ENCODE measurements at regions not wholly inside any gene's neighbourhood (a gene's known extent, or its start where the extent isn't known, plus 50 kb on each side); places are given as distances from the start of the nearest gene placed in this dataset.

DNA sequence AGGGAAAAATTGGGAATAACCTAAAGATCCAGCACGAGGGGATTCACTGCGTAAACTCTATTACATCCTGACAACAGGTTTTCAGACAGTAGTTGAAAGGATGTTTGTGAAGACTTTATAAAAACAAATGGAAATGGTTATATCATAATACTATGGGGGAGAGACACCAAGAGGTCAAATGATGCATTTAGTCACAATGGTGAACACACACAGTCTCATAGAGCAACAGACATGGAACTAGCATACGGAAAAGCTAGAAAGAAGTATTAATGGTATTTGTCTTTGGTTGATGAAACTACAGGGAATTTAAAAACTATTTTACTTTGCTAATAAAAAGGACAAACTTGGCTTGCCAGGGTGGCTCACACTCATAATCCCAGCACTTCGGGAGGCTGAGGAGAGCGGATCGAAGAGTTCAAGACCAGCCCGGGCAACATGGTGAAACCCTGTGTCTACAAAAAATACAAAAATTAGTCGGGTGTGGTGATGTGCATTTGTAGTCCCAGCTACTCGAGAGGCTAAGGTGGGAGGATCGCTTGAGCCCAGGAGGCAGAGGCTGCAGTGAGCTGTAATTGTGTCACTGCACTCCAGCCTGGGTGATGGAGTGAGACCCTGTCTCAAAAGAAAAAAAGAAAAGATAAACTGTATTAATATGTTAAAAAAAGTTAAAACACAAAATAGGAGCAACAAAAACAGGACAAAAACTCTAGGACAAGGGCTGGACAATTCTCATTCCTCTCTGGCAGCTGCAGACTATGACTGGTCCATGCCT, 94.8 kb downstream of the MYCN start:
- H3K4me3 ChIP-seq (ENCODE audit: low read depth, low read length) = no peak overlapping the region
- no peak for DNase-seq (ENCODE audit: low read depth)
- TF ChIP-seq CTCF (conservative IDR thresholded peaks at IDR 0.05; ENCODE audit: low read depth, low read length) = no peak

- H3K4me3 ChIP-seq (ENCODE audit: low read depth, low read length) = no peak overlapping the region
- no peak for DNase-seq (ENCODE audit: low read depth)
- no peak for TF ChIP-seq CTCF (conservative IDR thresholded peaks at IDR 0.05; ENCODE audit: low read depth, low read length)
Measured at GRCh38 chr2:16034151-16034974, 94.0 kb downstream of the MYCN start.

GRCh38 chr2:16033032-16033293, 92.6 kb downstream of the MYCN start:
- no peak for DNase-seq (ENCODE audit: low read depth)
- H3K4me3 ChIP-seq (ENCODE audit: low read depth, low read length) = no peak overlapping the region
- TF ChIP-seq CTCF (conservative IDR thresholded peaks at IDR 0.05; ENCODE audit: low read depth, low read length) = no peak

GRCh38 chr2:16032282-16033031, 92.1 kb downstream of the MYCN start:
- H3K4me3 ChIP-seq (ENCODE audit: low read depth, low read length) = no peak overlapping the region
- TF ChIP-seq CTCF (conservative IDR thresholded peaks at IDR 0.05; ENCODE audit: low read depth, low read length) = no peak
- no peak for DNase-seq (ENCODE audit: low read depth)

DNA sequence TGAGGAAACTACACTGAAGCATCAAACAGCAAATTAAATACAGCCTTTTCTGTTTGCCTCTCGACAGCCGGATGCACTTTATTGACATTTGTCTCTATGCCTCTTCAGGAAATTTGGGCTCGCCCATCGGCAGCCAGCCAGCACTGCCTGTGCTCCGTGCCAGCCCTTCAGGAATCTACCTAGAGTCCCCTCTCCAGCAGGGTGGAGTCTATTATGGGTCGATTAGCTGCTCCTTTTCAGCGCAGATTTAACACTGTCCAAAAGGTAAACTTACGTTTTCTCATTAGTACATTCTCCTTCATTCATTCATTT, 91.5 kb downstream of the MYCN start:
- H3K4me3 ChIP-seq (ENCODE audit: low read depth, low read length) = no peak overlapping the region
- TF ChIP-seq CTCF (conservative IDR thresholded peaks at IDR 0.05; ENCODE audit: low read depth, low read length) = no peak
- no peak for DNase-seq (ENCODE audit: low read depth)

- no peak for TF ChIP-seq CTCF (conservative IDR thresholded peaks at IDR 0.05; ENCODE audit: low read depth, low read length)
- no peak overlapping the region for H3K4me3 ChIP-seq (ENCODE audit: low read depth, low read length)
- no peak for DNase-seq (ENCODE audit: low read depth)
Measured at GRCh38 chr2:16031058-16031847, 90.9 kb downstream of the MYCN start.

Measured in choroid plexus epithelial cell (primary cell).